HG03175 (cell line): ENCODE measurements at regions not wholly inside any gene's neighbourhood (a gene's known extent, or its start where the extent isn't known, plus 50 kb on each side); places are given as distances from the start of the nearest gene placed in this dataset.
"Not testable (repeated sequence)": the region's sequence is repeated elsewhere in the genome, so short reads cannot be mapped to it uniquely, and the experiment has no call there.

Source experiments
- ATAC-seq: cut with Tn5 transposase; IDR thresholded peaks from one replicate; pipeline ENCODE4 v1.9.1; 2021; ENCODE audit warnings: mild to moderate bottlenecking, moderate library complexity; ENCODE audit not compliant: unreplicated experiment

DNA sequence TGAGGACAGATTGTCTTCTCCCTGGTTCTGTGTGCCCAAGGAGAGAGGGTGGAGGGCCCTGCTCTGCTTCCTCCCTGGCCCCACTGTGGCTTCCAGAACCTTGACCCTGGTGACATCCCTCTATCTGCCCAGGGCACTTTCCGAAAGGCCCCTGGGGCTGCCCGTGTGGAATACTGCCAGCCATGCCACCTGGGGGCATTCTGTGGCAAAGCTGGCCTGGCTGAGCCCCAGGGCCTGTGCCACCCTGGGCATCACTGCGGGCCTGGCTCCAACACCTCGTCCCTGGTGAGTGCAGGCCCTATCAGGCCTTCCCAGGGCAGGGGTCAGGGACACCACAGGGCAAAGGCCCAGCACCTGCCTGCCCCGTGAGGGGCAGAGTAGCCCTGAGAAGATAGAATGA is 123.7 kb upstream of the MTLN start:
- ATAC-seq, result not testable (repeated sequence)

DNA sequence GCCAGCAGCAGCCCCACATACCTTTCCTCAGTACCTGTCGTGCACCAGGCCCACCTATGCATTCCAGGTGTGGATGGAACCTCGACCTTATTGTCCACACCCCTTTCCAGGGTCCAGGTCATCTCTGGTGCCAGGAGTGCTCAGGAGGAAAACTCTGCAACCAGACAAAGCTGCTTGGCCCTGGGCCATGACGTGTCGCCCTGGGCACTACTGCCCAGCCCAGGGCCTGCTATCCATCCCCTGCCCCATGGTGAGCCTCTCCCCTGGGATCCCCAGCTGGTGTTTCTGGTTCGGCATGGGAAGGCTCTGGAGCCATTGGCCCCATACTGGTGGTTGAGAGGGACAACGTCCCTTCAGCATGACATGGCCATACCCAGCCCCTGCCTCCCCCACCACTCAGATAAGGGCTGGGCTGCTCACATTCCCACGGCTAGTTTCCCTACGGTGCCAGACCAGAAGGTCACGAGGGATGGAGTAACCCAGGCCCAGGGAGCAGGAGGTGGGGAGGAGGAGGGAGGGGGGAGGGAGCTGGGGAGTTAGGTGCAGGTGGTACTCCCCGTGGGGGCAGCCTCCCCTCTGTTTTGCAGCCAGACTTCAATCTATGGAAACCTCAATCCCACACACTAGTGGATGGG is 123.2 kb upstream of the MTLN start:
- ATAC-seq, result not testable (repeated sequence)

DNA sequence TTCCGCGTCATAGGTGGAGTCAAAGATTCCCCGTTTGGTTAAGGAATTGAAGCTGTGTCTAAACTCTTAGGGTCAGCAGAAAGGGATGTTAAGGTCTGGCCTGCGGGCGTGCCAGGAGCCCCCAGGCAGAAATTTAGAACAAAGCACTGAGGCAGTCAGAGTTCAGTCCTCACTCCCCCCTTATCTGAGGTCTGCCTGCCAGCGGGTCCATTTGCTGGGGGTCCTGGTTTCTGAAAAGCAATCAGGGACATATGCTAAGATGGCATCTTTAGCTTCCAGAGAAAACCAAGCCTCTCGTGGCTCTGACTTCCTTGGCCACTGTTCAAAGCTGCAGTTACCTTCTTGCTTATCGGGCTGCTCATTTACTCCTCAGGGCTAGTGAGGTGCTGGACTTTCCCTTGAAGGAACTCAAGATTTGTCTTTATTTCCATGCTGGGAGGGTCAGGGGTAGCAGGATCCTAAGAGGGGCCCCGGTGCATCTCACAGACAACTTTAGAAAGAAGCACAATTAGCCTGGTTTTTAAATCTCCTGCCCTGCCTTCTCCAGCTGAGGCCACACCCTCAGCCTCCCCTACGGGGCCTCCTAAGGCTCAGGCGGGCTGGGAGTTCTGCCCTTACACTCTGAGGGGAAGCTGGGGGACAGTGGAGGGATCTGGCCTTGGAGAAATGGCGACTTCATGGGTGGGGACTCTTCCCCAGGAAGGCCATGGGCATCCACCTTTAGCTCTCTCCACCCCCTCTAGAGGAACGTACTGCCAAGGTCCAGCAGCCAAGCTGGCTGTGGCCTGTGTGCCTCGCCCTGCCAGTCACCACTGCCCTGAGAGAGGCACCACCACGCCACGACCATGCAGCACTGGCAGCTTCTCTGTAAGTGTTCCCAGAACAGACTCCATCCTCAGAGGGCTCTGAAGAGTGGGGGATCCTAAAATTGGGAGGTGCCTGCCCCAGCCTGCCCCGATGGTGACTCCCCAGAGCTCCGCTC is 121.1 kb upstream of the MTLN start:
- not testable (repeated sequence) for ATAC-seq

DNA sequence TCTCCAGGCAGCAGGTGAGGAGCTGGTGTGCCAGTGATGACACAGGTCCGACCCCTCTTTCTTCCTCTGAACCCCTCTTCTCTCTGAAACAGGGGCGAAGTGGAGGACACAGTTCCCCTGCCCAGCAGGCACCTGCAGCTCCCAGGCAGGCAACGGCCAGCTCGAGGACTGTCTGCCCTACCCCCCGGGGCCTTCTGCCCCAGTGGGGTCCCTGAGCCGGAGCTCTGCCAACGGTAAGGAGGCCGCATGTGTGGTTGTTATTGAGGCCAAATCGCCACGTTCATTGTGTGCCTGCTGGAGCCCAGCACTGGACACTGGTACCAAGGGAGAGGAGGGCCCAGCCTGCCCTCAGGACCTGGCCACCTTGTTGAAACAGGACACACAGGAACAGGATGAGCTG is 119.3 kb upstream of the MTLN start:
- ATAC-seq, result not testable (repeated sequence)

GRCh38 chr2:110329760-110330159 is 117.4 kb upstream of the MTLN start:
- not testable (repeated sequence) for ATAC-seq

- not testable (repeated sequence) for ATAC-seq
These were observed 116.8 kb upstream of the MTLN start for GRCh38 chr2:110329158-110329557.

DNA sequence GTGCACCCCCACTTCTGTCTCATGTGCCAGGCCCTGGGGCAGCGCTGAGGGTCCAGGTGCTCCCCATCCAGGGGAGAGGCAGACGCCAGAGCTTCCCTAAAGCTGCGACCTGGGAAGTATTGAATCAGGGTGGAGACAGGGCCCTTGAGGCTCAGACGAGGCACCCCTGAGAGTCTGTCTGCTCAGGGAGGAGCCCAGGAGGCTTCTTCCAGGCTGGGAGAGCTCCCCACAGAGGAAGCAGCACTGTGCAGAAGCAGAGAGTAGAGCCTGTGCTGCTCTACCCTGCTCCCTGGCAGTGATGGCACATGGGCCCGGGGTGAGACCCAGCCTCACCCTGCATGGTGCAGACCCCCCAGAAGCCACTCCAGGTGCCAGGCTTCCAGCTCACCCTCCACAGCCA is 116.3 kb upstream of the MTLN start:
- not testable (repeated sequence) for ATAC-seq

- not testable (repeated sequence) for ATAC-seq
These were observed 111.5 kb upstream of the MTLN start for GRCh38 chr2:110323832-110324231.

DNA sequence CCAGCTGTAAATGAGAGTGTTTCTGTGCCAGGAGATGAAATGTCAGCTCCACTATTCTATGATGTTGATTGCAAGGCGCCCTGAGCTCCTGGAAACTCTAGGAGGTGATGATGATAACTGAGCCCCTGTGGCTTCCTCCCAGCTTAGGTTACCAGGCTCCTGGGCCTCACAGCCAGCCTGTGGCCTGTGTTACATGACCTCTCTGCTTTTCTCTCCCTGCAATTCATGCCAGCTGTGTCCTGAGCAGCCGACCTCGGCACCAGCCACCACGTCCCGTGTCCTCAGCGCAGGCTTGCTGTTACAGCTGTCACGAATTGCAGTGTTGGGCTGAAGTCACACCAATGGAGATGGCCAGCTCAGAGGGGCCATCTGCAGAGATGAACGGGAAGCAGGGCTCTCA is 110.2 kb upstream of the MTLN start:
- not testable (repeated sequence) for ATAC-seq

DNA sequence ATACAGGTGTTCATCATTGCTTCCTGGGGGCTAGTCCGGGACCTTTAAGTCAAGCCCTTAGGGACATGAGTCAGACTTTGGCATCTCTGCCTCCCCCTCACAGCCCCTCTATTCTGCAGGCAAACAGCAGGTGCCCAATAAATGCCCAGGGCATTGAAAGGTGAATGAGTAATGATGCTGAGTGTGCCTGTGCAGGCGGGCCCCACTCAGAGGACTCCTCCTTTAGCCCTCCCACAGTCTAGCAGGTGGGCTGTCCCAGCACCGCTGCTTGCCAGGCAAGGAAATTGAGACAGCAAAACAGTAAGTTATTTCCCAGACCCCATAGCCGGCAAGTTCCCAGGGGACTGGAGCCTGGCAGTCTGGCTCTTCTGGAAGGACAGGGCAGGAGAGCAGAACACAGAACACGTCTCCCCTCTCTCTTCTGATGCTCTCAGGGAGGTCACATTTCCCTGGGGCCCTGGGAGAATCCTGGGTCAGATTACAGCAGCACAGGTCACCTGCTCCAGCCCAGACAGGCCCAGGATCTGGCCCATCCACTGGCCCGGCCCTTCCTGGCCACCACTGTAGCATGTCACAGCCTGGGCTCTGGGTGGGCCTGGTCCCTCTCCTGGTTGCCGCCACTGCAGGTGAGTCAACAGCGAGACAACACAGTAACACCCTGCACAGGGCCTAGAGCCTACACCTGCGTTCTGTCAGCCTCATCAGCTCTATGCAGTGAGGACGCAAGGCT is 108.7 kb upstream of the MTLN start:
- not testable (repeated sequence) for ATAC-seq

- not testable (repeated sequence) for ATAC-seq
These were observed 106.6 kb upstream of the MTLN start for GRCh38 chr2:110318898-110319297.

- ATAC-seq, result not testable (repeated sequence)
These were observed 105.0 kb upstream of the MTLN start for GRCh38 chr2:110317377-110317776.

DNA sequence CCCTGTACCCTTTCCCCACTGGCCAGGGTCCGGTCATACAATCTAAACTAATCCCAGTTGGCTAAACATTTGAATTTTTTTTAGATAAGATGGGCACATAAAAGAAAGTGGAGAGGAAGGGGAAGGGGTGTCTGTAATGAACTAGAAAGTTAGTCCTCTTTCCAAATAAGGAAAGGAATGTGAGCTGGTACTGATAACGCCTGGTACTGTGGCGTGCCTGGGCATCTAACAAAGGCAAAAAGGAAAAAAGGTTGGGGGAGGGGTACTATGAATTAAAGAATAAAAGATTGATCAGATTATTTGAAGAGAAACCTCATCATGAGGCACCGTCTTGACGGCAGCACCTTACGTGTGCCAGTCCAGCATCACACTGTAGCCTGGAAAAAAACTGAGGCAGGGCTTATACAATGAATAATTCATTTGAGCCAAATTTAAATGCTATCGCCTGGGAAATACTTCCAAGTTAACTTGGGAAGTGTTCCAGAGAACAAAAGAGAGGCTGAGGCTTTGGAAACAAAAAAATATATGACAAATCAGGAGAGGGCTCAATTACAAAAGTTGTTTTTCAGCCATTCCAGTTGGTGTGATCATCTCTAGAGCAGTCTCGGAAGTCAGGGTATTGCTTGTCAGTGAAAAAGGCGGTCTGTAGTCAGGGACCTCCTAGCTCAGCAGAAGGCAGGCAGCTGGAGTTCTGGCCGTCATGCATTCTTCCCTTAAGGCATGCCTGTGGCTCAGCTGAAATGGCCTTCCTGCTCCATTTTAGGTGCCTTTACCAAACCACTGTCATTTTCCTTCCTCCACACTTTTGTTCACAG is 103.9 kb upstream of the MTLN start:
- ATAC-seq, result not testable (repeated sequence)

DNA sequence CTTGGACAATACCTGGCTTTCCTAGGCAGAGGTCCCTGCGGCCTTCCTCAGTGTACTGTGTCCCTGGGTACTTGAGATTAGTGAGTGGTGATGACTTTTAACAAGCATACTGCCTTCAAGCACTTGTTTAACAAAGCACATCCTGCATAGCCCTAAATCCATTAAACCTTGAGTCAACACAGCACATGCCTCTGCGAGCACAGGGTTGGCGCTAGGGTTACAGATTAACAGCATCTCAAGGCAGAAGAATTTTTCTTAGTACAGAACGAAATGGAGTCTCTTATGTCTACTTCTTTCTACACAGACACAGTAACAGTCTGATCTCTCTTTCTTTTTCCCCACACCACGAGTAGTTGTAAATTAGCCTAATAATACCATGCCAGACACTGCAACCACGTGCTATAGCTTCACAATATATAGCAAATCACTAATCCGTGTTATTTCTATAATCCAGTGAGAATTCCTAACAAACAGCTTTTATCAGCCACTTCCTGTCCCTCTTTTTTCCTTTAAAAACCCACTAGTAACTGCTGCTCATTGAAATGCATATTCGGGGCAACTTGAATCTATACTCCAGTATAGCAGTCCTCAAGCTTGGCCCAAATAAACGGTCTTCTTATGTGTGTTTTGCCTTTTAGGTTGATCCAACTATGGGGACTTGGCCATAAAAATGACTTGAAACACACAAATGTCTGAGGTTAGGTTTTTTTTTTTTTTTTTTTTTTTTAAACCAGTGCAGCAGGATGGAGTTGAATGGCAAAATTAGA is 102.9 kb upstream of the MTLN start:
- not testable (repeated sequence) for ATAC-seq

DNA sequence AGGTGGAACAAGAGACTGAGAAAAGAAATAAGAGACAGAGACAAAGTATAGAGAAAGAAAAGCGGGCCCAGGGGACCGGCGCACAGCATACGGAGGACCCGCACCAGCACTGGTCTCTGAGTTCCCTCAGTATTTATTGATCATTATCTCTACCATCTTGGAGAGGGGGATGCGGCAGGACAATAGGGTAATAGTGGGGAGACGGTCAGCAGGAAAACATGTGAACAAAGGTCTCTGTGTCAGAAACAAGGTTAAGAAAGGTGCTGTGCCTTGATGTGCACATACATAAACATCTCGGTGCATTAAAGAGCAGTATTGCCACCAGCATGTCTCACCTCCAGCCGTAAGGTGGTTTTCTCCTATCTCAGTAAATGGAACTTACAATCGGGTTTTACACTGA is 102.1 kb upstream of the MTLN start:
- ATAC-seq, result not testable (repeated sequence)

DNA sequence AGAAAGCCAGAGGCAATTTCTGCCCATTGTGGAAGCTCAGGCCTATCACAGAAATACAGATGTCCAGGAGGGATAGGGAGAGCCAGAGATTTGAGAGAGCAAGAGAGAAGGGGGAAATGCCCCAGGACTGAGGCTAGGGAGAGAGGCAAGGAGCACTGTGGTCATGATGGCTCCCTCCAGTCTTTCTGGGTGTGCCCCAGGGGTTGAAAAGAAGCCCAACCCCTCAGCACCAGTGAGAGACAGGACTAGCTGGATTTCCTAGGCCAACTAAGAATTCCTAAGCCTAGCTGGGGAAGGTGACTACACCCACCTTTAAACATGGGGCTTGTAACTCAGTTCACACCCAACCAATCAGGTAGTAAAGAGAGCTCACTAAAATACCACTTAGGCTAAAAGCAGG is 100.7 kb upstream of the MTLN start:
- ATAC-seq, result not testable (repeated sequence)

- ATAC-seq, result not testable (repeated sequence)
These were observed 99.5 kb upstream of the MTLN start for GRCh38 chr2:110311713-110312444.

- ATAC-seq, result not testable (repeated sequence)
These were observed 98.7 kb upstream of the MTLN start for GRCh38 chr2:110310988-110311475.

DNA sequence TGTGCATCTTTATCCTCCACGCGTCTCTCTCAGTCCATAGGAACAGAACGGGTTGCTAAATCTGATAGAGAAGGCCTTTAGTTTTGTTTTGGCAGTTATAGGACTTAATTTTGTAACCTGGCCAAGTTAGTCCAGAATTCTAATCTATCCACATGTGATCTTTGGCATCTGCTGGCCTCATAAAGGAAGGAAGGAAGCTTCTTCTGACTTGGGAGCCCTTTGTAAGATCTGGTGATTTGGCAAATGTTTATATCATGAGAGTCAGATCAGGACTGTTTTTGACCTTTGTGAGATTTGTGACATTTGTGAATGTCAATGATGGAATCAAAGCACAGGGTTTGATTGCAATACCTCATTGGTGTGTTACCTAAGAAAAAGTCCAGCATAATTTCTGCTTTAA is 96.4 kb upstream of the MTLN start:
- ATAC-seq, result not testable (repeated sequence)
